SIG-M5 (cell line): ENCODE measurements at regions not wholly inside any gene's neighbourhood (a gene's known extent, or its start where the extent isn't known, plus 50 kb on each side); places are given as distances from the start of the nearest gene placed in this dataset.
"Not testable (repeated sequence)": the region's sequence is repeated elsewhere in the genome, so short reads cannot be mapped to it uniquely, and the experiment has no call there.

Experiments used
- DNase-seq: peaks from one replicate; lab custom pipeline; 2025; lab: John Stamatoyannopoulos, UW

GRCh38 chr6:137968901-137969300 lies 101.8 kb downstream of the TNFAIP3 start:
- peak; percentile 5 for DNase-seq

- no peak for DNase-seq
Measured at GRCh38 chr6:137969874-137970273, 102.8 kb downstream of the TNFAIP3 start.

GRCh38 chr6:137970368-137970767 lies 103.3 kb downstream of the TNFAIP3 start:
- DNase-seq = no peak

GRCh38 chr6:137973201-137973600 lies 106.1 kb downstream of the TNFAIP3 start:
- no peak for DNase-seq

- no peak for DNase-seq
Measured at GRCh38 chr6:137975188-137975940, 108.3 kb downstream of the TNFAIP3 start.

GRCh38 chr6:137976430-137976829 lies 109.4 kb downstream of the TNFAIP3 start:
- no peak for DNase-seq

GRCh38 chr6:137977206-137977605 lies 110.1 kb downstream of the TNFAIP3 start:
- DNase-seq = no peak

- no peak for DNase-seq
Measured at GRCh38 chr6:137977814-137978213, 110.8 kb downstream of the TNFAIP3 start.

GRCh38 chr6:137978252-137978896 lies 111.3 kb downstream of the TNFAIP3 start:
- DNase-seq = no peak

- DNase-seq = not testable (repeated sequence)
Measured at GRCh38 chr6:137979263-137979662, 112.2 kb downstream of the TNFAIP3 start.

GRCh38 chr6:137980777-137981176 lies 113.7 kb downstream of the TNFAIP3 start:
- DNase-seq = no peak

GRCh38 chr6:137981758-137982157 lies 114.7 kb downstream of the TNFAIP3 start:
- no peak for DNase-seq

GRCh38 chr6:137982418-137983189 lies 115.5 kb downstream of the TNFAIP3 start:
- DNase-seq = no peak

GRCh38 chr6:137983269-137983668 lies 116.2 kb downstream of the TNFAIP3 start:
- DNase-seq = no peak

- DNase-seq = no peak
Measured at GRCh38 chr6:137989664-137990063, 117.6 kb downstream of the PERP start.

GRCh38 chr6:137995371-137995770 lies 111.8 kb downstream of the PERP start:
- DNase-seq = no peak

GRCh38 chr6:137998461-137999019 lies 108.7 kb downstream of the PERP start:
- no peak for DNase-seq

- no peak for DNase-seq
Measured at GRCh38 chr6:137999815-138000214, 107.4 kb downstream of the PERP start.

- no peak for DNase-seq
Measured at GRCh38 chr6:138000941-138001340, 106.3 kb downstream of the PERP start.

- DNase-seq = no peak
Measured at GRCh38 chr6:138001750-138002349, 105.4 kb downstream of the PERP start.

GRCh38 chr6:138004430-138005287 lies 102.6 kb downstream of the PERP start:
- no peak for DNase-seq
